Fibroblast of skin of abdomen (primary cell): ENCODE measurements at regions not wholly inside any gene's neighbourhood (a gene's known extent, or its start where the extent isn't known, plus 50 kb on each side); places are given as distances from the start of the nearest gene placed in this dataset.

Source experiments
- DNase-seq: peaks from one replicate; pipeline ENCODE4 v3.0.0-alpha.2; 2013

DNA sequence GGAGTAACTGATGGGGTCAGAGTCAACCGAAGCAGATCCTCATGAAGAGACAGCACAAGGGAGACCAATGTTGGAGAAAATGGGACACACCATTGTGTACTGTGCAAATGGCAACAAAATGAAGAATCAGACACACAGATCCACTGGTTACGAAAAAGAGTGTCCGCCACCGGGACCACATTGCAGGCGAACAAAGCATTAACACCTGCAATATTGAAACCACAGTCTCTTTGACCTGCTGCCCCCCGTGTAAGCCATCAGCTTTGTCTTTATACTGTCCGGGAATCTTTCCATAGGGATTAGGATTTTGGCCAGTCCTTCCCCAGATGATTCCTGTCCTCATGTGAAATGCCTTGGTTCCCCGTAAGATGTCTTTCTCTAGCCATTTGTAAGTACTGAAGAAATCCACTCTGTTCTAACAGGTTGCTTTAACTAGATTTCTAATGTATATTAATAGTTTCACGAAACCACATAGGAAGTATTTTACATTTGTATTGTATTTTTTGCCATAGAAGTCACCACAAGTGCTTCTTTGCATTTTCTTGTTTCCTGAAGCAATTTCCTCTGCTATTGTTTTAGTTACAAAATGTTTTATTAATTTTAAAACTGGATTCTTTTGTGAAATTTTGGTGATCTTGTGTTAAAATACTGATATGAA, 140.8 kb upstream of the NFE2L3 start:
- DNase-seq = no peak

DNA sequence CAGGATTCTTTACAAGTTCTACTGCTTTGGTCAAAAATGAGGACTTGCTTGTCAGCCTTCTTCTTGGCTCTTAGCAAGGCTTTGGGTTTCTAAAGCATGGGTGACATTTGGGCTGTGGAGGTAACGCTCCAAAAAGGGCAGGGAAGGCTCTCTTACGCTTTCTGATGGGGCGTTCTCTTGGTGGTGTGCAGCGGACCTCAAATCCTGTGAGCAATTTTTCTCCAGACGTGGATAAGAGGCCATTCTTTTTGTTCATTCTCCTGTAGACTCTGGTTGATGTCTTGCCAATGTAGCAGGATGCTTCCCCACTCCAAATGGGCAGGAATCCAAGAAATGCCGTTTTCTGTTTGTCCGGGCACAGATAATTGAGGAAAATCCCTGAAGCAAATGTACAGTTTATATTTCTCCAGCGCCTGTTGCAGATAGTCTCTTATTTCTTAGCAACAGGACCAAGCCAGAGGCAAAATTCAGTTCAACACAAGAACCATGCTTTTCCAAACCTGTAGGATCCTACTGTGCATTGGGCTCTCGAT, 138.4 kb upstream of the NFE2L3 start:
- DNase-seq = no peak

DNA sequence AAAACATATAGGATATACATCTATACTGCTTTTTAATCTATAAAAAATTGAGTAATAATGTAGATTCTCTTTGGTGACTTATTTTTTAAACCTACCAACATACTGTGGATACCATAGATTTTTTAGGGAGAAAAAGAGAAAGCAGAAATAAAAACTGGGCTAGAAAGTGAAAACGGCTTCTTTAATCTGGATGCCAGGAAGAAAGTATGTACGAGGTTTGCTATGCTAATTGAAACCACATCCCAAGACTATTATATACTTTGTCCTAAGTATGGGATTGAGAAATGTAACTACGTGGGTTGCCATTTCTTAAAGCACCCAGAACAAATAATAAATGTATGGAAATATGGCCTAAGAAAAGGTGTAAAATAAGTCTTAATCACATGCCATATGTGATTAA, 129.0 kb upstream of the NFE2L3 start:
- peak; percentile 32 for DNase-seq

- DNase-seq = no peak
These were observed 122.1 kb upstream of the NFE2L3 start for GRCh38 chr7:26029911-26030310.

DNA sequence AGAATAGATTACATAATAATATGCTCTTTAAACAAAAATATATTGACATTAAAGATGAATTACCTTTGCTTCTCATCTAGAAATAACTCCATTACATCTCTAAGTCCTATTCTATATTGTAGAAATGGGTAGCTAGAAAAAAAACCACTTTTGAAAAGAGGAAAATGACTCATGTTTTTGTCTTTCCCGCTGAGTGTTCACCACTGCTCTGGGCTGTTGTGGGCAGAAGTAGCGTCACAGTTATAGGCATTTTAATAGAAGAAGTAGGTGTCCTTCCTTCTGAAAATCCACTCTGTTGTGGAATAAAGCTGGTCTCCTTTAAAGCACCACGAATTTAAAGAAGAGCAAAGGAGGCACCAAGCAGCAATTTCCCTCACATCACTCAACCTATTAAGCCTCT, 117.6 kb upstream of the NFE2L3 start:
- no peak for DNase-seq

- DNase-seq = no peak
These were observed 116.4 kb upstream of the NFE2L3 start for GRCh38 chr7:26035552-26035951.

DNA sequence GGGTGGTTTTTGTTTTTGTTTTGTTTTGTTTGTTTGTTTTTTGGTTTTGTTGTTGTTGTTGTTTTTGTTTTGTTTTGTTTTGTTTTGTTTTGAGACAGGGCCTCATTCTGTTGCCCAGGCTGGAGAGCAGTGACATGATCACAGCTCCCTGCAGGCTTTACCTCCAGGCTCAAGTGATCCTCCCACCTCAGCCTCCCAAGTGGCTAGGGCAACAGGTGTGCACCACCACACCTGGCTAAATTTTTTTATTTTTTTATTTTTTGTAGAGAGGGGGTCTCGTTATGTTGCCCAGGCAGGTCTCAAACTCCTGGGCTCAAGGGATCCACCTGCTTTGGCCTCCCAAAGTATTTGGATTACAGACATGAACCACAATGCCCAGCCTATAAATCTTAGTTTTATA, 115.9 kb upstream of the NFE2L3 start:
- no peak for DNase-seq

- DNase-seq = no peak
These were observed 113.6 kb upstream of the NFE2L3 start for GRCh38 chr7:26038201-26038990.

DNA sequence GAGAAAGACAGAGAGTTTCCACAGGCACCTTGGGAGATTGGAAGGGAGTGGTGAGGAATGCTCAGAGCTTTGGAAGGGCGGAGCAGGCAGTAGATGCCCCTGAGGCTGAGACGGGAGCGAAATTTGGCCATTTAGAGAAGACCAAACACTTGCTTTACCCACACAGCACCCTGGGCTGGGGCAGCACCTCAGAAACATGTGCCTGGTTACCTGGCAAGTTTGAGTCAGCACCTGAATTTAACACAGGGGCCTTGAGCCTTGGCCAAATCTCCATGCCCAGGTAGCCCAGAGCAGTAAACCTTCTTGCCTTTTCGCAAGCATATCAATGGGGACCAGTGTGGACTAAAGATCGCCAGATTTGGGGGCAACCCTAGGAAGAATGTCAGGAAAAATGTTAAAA, 111.9 kb upstream of the NFE2L3 start:
- no peak for DNase-seq

DNA sequence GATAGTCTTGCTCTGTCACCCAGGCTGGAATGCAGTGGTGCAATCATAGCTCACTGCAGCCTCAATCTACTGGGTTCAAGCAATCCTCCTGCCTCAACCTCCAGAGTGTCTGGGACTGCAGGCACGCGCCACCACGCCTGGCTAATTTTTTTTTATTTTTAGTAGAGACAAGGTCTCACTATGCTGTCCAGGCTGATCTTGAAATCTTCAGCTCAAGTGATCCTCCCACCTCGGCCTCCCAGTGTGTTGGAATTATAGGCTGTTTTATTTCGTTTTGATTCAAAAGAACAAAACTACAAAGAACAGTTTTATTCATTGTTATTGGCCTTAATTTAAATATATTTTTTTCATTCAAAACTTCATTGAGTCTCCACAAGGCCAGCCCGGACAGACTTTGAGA, 109.8 kb upstream of the NFE2L3 start:
- DNase-seq = no peak

- DNase-seq = no peak
These were observed 108.2 kb upstream of the NFE2L3 start for GRCh38 chr7:26043801-26044200.

DNA sequence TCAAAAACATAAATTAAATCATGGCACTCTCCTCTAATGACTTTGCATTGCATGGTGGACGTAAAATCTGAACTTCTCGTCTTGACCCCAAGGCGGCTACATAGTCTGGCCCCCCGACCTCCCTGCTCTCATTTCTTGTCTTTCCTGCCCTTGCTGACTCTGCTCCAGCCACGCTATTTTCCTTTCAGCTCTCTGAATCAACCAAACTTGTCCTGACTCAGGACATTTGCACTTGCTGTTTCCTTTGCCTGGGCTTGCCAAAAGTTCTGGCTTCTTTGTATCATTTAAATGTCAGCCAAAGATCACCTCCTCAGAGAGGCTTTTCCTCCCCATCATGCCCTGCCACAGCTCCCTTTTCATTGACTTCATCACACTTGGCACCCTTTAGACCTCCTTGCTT, 107.7 kb upstream of the NFE2L3 start:
- no peak for DNase-seq

DNA sequence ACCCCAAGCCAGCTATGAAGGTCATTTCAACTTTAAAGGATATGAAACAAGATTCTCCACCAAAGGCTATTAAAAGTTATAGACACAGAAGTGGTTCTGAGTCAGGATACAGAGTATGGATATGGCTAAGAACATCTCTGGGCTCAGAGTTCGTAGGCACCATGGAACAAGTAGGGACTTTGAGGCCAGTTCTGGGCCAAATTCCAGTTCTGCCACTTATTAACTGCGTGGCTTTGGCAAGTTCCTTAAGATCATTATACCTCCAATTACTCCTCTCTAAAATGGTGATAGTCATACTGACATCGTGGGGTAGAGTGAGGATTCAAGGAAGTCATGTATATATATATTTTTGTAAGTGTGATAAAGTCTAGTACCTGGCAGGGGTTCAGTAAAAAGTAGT, 105.8 kb upstream of the NFE2L3 start:
- DNase-seq = no peak

- no peak for DNase-seq
These were observed 105.1 kb upstream of the NFE2L3 start for GRCh38 chr7:26046878-26047277.

DNA sequence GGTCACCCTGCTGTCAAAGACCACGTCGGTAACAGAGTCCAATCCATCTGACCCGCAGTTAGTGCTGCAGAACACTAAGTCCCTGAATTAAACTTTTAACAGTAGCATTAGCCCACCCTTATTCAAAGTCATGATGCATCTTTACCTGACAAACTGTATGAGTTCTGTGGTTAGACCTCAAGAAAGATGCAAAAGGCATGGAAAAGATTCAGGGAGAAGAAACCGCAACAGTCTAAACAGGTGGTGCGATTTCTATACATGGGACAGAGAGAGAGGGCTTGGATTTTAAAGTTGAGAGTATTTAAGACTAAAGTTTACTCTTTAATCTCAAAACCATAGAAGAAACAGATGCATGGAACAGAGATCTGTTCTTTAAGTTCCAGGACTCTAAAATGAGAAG, 103.3 kb upstream of the NFE2L3 start:
- DNase-seq = no peak

DNA sequence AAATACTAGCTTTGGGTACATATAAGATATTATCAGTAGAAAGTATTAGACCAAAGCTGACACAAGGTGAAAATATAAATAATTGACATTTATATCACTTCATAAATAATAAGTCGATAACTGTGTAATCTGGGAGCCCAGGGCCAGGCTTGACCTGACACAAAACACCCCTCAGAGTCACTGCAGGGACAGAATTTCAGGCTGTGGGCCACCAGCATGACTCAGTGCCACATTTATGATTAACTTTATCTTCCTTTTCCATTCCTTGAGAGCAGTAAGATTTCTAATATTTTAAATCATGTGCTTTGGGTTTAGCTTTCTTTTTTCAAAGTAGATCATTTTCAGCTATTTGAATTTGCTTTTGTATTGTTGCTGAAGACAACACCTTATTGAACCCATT, 102.9 kb upstream of the NFE2L3 start:
- DNase-seq = no peak

- no peak for DNase-seq
These were observed 101.0 kb upstream of the NFE2L3 start for GRCh38 chr7:26051021-26051420.

- peak; percentile 1 for DNase-seq
These were observed 99.3 kb upstream of the NFE2L3 start for GRCh38 chr7:26052706-26053105.

DNA sequence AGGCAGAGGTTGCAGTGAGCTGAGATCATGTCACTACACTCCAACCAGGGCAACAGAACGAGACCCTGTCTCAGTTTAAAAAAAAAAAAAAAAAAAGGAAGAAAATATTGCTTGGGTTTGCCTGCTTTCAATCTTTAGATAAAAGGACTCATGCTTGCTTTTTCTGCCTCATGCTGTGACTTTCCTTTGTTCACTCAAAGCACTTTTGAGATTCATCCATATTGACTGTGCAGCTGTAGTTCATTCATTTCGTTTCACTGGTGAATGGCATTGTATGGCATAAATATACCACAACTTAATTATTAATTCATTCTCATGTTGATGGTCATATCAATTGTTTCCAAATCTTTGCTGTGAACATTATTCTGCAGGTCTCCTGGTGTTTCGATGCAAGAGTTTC, 97.6 kb upstream of the NFE2L3 start:
- DNase-seq = no peak

DNA sequence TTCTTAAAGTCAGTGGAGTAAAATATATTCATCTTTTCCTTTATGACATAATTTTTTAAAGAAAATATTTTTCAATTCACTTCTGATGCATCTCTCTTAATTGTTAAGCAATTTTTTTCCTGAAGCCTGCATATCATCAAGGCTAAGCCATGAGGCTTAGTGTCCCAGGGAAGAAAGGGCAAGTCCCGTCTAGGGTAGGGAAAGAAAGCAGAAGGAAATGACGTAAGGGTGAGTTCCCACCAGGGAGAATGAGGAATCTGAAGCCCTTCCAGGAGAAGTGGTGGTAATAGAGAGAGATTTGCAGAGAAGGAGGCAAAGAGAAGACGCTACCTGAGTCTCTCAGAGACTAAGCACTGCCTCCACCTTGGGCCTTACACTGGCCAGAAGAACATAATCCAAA, 96.8 kb upstream of the NFE2L3 start:
- no peak for DNase-seq

DNA sequence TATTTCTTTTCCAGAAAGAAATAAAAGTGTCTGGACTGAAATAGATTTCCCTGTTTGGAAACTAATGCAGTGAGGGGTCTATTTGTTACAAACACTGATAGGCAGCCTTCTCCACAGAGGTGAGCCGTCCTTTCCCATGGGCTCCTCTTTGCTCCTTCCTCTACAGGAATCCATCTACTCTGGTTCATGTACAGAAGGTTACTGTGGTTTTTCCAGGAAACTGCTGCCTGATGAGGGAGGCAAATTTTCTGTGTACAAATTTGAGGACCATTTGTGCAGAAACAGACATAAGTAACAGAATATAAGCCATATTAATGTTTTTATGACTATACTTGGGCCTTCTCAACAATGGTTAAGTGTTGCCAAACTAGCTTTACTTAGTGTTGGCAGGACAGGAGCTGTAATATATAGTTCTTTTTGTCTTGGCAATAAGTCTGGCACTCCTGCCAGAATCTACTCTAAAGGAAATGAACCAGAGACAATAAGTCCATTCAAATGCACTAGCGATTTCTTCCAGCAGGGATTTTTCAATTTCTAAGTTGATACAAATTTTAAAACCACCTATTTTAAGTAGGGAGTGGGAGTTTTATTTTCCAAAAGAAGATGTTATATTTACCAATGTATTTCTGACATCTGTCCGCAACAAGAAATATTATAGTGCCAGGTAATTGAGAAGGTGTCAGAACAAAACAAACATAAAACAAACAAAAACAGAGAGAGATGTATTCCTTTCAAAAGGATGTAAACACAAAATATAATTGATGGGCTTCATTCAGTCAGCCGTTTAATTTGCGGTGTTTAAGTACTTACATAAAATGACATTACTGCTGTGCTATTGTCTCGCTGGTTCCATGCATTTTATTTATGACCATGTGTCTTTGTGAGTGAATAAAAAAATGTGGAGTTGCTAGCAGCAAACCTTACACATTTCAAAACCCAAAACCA, 91.0 kb upstream of the NFE2L3 start:
- no peak for DNase-seq

DNA sequence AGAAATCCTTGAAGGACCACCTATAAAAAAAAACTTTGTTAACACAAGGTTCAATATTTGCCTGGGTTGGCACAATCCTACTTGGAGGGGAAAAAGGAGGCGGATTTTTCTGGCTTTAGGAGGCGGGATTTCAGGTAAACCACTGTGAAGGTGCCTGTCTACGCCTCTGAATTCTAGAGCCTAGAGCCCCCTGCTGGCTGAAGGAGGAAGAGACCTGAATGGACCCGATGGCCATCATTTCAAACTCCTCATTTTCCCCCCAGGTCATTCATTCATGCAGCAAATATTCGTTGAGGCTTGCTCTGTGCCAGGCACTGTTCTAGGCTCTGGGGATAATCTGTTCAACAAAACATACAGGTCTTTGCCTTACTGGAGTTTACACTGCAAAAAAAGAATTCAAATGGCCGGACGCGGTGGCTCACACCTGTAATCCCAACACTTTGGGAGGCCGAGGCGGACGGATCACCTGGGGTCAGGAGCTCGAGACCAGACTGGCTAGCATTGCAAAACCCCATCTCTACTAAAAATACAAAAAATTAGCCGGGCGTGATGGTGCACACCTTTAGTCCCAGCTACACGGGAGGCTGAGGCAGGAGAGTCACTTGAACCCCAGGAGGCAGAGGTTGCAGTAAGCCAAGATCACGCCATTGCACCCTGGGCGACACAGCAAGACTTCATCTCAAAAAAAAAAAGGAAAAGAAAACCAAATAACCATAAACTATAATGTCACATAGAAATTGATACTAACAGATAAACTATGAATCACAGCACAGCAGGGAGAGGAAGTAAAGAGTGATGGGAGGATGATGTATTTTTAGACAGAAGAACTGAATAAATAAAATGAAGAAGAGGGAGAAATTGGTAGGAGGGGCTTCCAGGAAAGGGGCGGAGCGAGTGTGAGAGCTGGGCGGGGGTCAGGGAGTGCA, 90.1 kb upstream of the NFE2L3 start:
- peak; percentile 33 for DNase-seq
